ENCODE measurements at regions not wholly inside any gene's neighbourhood (a gene's known extent, or its start where the extent isn't known, plus 50 kb on each side); places are given as distances from the start of the nearest gene placed in this dataset.

DNA sequence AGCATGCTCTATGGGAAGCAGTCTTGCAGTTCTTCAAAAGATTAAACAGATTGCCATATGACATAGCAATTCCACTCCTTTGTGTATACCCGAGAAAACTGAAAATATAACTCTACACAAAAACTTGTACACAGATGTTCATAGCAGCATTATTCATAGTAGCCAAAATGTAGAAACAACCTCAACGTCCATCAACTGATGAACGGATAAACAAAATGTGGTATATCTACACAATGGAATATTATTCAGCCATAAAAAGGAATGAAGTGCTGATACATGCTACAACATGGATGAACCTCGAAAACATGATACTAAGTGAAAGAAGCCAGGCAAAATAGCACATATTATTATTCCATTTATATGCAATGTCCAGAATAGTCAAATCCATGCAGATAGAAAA is 221.2 kb upstream of the PSMD7 start:
- H3K27me3 ChIP-seq, result no peaks in the 10 kb centered on the region

GRCh38 chr16:74073456-74073855 is 223.2 kb upstream of the PSMD7 start:
- Histone ChIP-seq H3K36me3 (replicated peaks; ENCODE audit: insufficient read depth, low read depth) (no peaks in the 10 kb centered on the region), H3K9me3 (ENCODE audit: low read depth) (no peaks in the 10 kb centered on the region), H3K79me2 (no peaks in the 10 kb centered on the region), H4K20me1 (ENCODE audit: insufficient read depth, poor library complexity, severe bottlenecking) (no peaks in the 10 kb centered on the region), H3K4me3 (no peak overlapping the region), H3K27me3 (no peaks in the 10 kb centered on the region), H3K27ac (no peak overlapping the region), H3K9me2 (replicated peaks; ENCODE audit: insufficient read depth) (no peaks in the 10 kb centered on the region), H3K4me1 (ENCODE audit: insufficient read depth) (no peaks in the 10 kb centered on the region), H3K4me2 (no peak overlapping the region), H2AFZ (no peak overlapping the region)
- 76% methylated on average over 3 of the region's 3 CpGs for WGBS (ENCODE audit: low lambda C conversion rate, missing lambda C conversion rate)
- DNase-seq (ENCODE audit: low spot score), result peak; percentile 6
- TF ChIP-seq EZH2 (IDR thresholded peaks at IDR 0.05; ENCODE audit: borderline replicate concordance), result no peak
- no peak for TF ChIP-seq EZH2phosphoT487 (IDR thresholded peaks at IDR 0.05; ENCODE audit: low read depth, severe bottlenecking, unreplicated experiment)

More for the DNA sequence above, 221.2 kb upstream of the PSMD7 start:
- TF ChIP-seq EZH2 (IDR thresholded peaks at IDR 0.05; ENCODE audit: borderline replicate concordance), result no peak
- no peak for TF ChIP-seq EZH2phosphoT487 (IDR thresholded peaks at IDR 0.05; ENCODE audit: low read depth, severe bottlenecking, unreplicated experiment)
- TF ChIP-seq, protein P1, sequence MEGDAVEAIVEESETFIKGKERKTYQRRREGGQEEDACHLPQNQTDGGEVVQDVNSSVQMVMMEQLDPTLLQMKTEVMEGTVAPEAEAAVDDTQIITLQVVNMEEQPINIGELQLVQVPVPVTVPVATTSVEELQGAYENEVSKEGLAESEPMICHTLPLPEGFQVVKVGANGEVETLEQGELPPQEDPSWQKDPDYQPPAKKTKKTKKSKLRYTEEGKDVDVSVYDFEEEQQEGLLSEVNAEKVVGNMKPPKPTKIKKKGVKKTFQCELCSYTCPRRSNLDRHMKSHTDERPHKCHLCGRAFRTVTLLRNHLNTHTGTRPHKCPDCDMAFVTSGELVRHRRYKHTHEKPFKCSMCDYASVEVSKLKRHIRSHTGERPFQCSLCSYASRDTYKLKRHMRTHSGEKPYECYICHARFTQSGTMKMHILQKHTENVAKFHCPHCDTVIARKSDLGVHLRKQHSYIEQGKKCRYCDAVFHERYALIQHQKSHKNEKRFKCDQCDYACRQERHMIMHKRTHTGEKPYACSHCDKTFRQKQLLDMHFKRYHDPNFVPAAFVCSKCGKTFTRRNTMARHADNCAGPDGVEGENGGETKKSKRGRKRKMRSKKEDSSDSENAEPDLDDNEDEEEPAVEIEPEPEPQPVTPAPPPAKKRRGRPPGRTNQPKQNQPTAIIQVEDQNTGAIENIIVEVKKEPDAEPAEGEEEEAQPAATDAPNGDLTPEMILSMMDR (IDR thresholded peaks at IDR 0.05; ENCODE audit: poor library complexity), result no peak
- Histone ChIP-seq H3K4me2 (no peak overlapping the region), H3K36me3 (replicated peaks; ENCODE audit: insufficient read depth, low read depth) (no peaks in the 10 kb centered on the region), H4K20me1 (ENCODE audit: insufficient read depth, poor library complexity, severe bottlenecking) (no peaks in the 10 kb centered on the region), H3K4me1 (ENCODE audit: insufficient read depth) (no peaks in the 10 kb centered on the region), H3K9me3 (ENCODE audit: low read depth) (no peaks in the 10 kb centered on the region), H3K9me2 (replicated peaks; ENCODE audit: insufficient read depth) (no peaks in the 10 kb centered on the region), H2AFZ (no peak overlapping the region), H3K27ac (no peak overlapping the region), H3K4me3 (no peak overlapping the region), H3K79me2 (no peaks in the 10 kb centered on the region)
- DNase-seq (ENCODE audit: low spot score), result no peak
- 90% methylated on average over 4 of the region's 4 CpGs for WGBS (ENCODE audit: low lambda C conversion rate, missing lambda C conversion rate)

GRCh38 chr16:74071996-74072535 is 224.5 kb upstream of the PSMD7 start:
- peak; percentile 4 for DNase-seq (ENCODE audit: low spot score)
- 78% methylated on average over 8 of the region's 8 CpGs for WGBS (ENCODE audit: low lambda C conversion rate, missing lambda C conversion rate)
- Histone ChIP-seq H3K79me2 (no peaks in the 10 kb centered on the region), H2AFZ (no peak overlapping the region), H3K27me3 (no peaks in the 10 kb centered on the region), H3K4me3 (no peak overlapping the region), H3K36me3 (replicated peaks; ENCODE audit: insufficient read depth, low read depth) (no peaks in the 10 kb centered on the region), H4K20me1 (ENCODE audit: insufficient read depth, poor library complexity, severe bottlenecking) (no peaks in the 10 kb centered on the region), H3K4me1 (ENCODE audit: insufficient read depth) (no peaks in the 10 kb centered on the region), H3K4me2 (no peak overlapping the region), H3K9me2 (replicated peaks; ENCODE audit: insufficient read depth) (no peaks in the 10 kb centered on the region), H3K9me3 (ENCODE audit: low read depth) (no peaks in the 10 kb centered on the region), H3K27ac (no peak overlapping the region)
- TF ChIP-seq EZH2 (IDR thresholded peaks at IDR 0.05; ENCODE audit: borderline replicate concordance), result no peak
- TF ChIP-seq, protein P1 (IDR thresholded peaks at IDR 0.05; ENCODE audit: poor library complexity), result no peak
- no peak for TF ChIP-seq EZH2phosphoT487 (IDR thresholded peaks at IDR 0.05; ENCODE audit: low read depth, severe bottlenecking, unreplicated experiment)

DNA sequence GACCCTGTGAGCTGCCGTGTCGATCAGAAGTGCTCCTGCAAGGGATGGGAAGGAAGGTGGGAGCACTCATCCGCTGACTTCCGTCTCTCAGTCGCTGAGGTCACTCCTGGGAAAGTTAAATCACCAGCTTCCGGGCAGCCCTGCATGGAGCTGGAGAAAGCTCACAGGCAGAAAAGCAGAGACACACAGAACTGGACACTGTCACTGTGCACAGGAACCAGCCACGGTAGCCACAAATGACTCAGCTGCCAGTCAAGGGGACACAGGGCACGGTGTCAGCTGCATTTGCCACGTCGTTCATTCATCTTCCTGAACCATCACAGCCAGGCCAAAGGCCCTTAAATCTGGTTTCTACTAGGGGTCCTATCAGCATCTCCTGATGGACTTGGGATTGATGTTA is 226.4 kb upstream of the PSMD7 start:
- H3K4me2 ChIP-seq, result no peak overlapping the region
- no peak overlapping the region for H3K27ac ChIP-seq
- no peaks in the 10 kb centered on the region for H3K27me3 ChIP-seq
- 87% methylated on average over 10 of the region's 10 CpGs for WGBS (ENCODE audit: low lambda C conversion rate, missing lambda C conversion rate)
- no peaks in the 10 kb centered on the region for H3K79me2 ChIP-seq
- no peak for DNase-seq (ENCODE audit: low spot score)
- H3K36me3 ChIP-seq (replicated peaks; ENCODE audit: insufficient read depth, low read depth), result no peaks in the 10 kb centered on the region
- H4K20me1 ChIP-seq (ENCODE audit: insufficient read depth, poor library complexity, severe bottlenecking), result no peaks in the 10 kb centered on the region
- no peak overlapping the region for H3K4me3 ChIP-seq
- TF ChIP-seq, protein P1 (IDR thresholded peaks at IDR 0.05; ENCODE audit: poor library complexity), result no peak
- TF ChIP-seq EZH2phosphoT487 (IDR thresholded peaks at IDR 0.05; ENCODE audit: low read depth, severe bottlenecking, unreplicated experiment) (no peak), EZH2 (IDR thresholded peaks at IDR 0.05; ENCODE audit: borderline replicate concordance) (no peak)
- H2AFZ ChIP-seq, result no peak overlapping the region
- no peaks in the 10 kb centered on the region for H3K9me2 ChIP-seq (replicated peaks; ENCODE audit: insufficient read depth)
- H3K9me3 ChIP-seq (ENCODE audit: low read depth), result no peaks in the 10 kb centered on the region
- H3K4me1 ChIP-seq (ENCODE audit: insufficient read depth), result no peaks in the 10 kb centered on the region
